Cardiac fibroblast (primary cell): ENCODE measurements at regions not wholly inside any gene's neighbourhood (a gene's known extent, or its start where the extent isn't known, plus 50 kb on each side); places are given as distances from the start of the nearest gene placed in this dataset.

Experiments
- DNase-seq, 2 donors: peaks; one replicate each; pipeline versions ENCODE4 v3.0.0 to v3.0.0-alpha.2; 2010; ENCODE audit warnings: low read depth in 2 of 2
- H3K4me3 ChIP-seq, 2 donors: replicated peaks in 1 of 2; 1 replicate in 1 of 2; 2 replicates in 1 of 2; pipeline ENCODE4 v1.5.1; 2011; ENCODE audit warnings: low read depth in 2 of 2, low read length in 2 of 2, mild to moderate bottlenecking in 2 of 2, moderate library complexity in 1 of 2
- TF ChIP-seq, protein P1 (sequence below): IDR thresholded peaks from one replicate; pipeline ENCODE4 v1.5.1; 2011; ENCODE audit warnings: low read depth, mild to moderate bottlenecking, low read length, inconsistent platforms

- TF ChIP-seq, protein P1, sequence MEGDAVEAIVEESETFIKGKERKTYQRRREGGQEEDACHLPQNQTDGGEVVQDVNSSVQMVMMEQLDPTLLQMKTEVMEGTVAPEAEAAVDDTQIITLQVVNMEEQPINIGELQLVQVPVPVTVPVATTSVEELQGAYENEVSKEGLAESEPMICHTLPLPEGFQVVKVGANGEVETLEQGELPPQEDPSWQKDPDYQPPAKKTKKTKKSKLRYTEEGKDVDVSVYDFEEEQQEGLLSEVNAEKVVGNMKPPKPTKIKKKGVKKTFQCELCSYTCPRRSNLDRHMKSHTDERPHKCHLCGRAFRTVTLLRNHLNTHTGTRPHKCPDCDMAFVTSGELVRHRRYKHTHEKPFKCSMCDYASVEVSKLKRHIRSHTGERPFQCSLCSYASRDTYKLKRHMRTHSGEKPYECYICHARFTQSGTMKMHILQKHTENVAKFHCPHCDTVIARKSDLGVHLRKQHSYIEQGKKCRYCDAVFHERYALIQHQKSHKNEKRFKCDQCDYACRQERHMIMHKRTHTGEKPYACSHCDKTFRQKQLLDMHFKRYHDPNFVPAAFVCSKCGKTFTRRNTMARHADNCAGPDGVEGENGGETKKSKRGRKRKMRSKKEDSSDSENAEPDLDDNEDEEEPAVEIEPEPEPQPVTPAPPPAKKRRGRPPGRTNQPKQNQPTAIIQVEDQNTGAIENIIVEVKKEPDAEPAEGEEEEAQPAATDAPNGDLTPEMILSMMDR, result no peak
- H3K4me3 ChIP-seq, result no peak overlapping the region
- DNase-seq, result no peak
Observed at GRCh38 chr12:32952681-32953080, 56.1 kb upstream of the PKP2 start.

GRCh38 chr12:32949815-32950214 lies 53.2 kb upstream of the PKP2 start:
- DNase-seq, result no peak
- TF ChIP-seq, protein P1, result no peak
- H3K4me3 ChIP-seq, result no peak overlapping the region

DNA sequence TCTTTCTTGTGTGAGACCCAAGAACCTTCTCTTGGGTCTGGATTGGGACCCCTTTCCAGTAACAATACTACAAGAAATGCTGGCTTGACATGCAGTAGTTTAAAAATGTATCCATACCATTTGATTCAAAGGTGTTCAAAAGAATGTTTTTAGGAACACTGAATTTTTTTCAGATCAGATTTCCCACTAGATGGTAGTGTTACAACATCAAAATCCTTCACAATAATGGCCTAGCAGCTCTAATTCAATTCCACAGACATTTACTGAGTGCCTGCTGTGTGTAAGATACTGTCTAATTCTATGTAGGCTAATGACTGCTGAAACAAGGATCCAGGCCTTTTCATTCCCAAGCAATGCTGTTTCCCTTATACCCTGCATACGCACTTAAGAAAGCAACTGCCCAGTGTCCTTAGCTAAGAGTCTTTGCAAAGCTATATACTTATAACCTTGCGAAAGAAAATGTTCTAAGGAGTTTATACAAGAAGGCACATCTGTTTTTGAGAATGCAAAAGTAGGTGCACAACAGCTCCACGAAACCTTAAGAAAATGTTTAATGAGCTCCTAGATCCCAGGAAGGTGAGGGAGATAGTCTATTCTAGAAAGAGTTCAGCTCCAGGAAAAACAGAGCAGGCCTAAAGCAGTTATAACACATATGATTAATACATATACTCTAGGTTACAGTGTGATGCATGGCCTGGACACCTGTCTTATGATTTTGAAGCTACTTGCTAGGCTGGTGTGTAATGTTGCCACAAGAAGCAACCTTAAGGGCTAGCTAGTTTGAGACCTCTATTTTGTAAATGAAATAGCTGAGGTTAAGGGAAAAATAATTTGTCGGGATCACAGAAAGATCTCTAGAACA lies 50.9 kb upstream of the PKP2 start:
- no peak overlapping the region for H3K4me3 ChIP-seq
- DNase-seq, result peak; percentile 17 to 34
- TF ChIP-seq, protein P1, result no peak

DNA sequence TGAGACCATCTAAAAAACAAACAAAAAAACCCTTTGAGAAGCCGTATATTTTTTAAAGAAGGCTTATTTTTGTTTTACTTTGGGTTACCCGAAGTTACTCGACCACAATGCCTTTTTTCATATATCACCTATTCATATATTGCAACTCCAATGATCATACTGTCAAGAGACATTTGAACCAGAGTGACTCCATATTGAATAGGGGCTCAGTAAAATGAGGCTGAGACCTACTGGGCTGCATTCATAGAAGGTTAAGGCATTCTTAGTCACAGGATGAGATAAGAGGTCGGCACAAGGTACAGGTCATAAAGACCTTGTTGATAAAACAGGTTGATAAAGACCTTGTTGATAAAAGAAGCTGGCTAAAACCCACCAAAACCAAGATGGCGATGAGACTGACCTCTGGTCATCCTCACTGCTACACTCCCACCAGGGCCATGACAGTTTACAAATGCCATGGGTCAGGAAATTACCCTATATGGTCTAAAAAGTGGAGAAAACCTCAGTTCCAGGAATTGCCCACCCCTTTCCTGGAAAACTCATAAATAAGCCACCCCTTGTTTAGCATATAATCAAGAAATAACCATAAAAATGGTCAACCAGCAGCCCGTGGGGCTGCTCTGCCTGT lies 50.0 kb upstream of the PKP2 start:
- TF ChIP-seq, protein P1, result no peak
- H3K4me3 ChIP-seq, result no peak overlapping the region
- no peak for DNase-seq
